ENCODE measurements at regions not wholly inside any gene's neighbourhood (a gene's known extent, or its start where the extent isn't known, plus 50 kb on each side); places are given as distances from the start of the nearest gene placed in this dataset.

- ChIA-PET RAD21 (ENCODE audit: low non-redundant PET in 1 of 2, low total read pairs in 2 of 2, uncharacterized antibody in 2 of 2, unreplicated experiment in 2 of 2) (no interaction called here), POLR2A (no interaction called here), CTCF (no interaction called here)
- Histone ChIP-seq H3K27me3 (ENCODE audit: insufficient read depth, low read length) (no peaks in the 10 kb centered on the region), H2AFZ (ENCODE audit: low read depth, low read length, poor library complexity, severe bottlenecking) (no peak overlapping the region), H3K27ac (ENCODE audit: low read depth, low read length) (no peak overlapping the region), H4K20me1 (ENCODE audit: insufficient read depth) (no peaks in the 10 kb centered on the region), H3K4me1 (ENCODE audit: control insufficient read depth in 1 of 2, insufficient read depth in 2 of 2, low read length in 2 of 2) (no peaks in the 10 kb centered on the region), H3K9ac (ENCODE audit: low read length) (no peak overlapping the region), H3K9me3 (ENCODE audit: control insufficient read depth in 1 of 2, insufficient read depth in 1 of 2, low read depth in 1 of 2, low read length in 2 of 2) (peaks cover 8 to 16% of the 10 kb centered on the region in 2 experiments; a peak in 2 of 4 replicates), H3K4me3 (replicated peaks in 1 of 2; ENCODE audit: low read depth in 1 of 2, low read length in 2 of 2) (no peak overlapping the region), H3K79me2 (ENCODE audit: insufficient read depth, low read length) (no peaks in the 10 kb centered on the region), H3K4me2 (ENCODE audit: low read length) (no peak overlapping the region), H3K36me3 (ENCODE audit: control insufficient read depth in 1 of 2, insufficient read depth in 2 of 2, low read length in 2 of 2) (no peaks in the 10 kb centered on the region), H3K9me2 (ENCODE audit: insufficient read depth) (no peaks in the 10 kb centered on the region)
- intact Hi-C loops (cut with micrococcal nuclease): no loop called here
- TF ChIP-seq ATF3 (IDR thresholded peaks at IDR 0.05) (no peak), RAD21 (IDR thresholded peaks at IDR 0.05; ENCODE audit: low read depth) (no peak), MAX (IDR thresholded peaks at IDR 0.05) (no peak), ZNF274 (IDR thresholded peaks at IDR 0.05; ENCODE audit: low read depth, low read length) (no peak), REST (IDR thresholded peaks at IDR 0.05; ENCODE audit: low read depth) (no peak), ELF1 (IDR thresholded peaks at IDR 0.05; ENCODE audit: borderline replicate concordance, low read depth) (no peak), POLR2A (IDR thresholded peaks at IDR 0.05; ENCODE audit: borderline replicate concordance, extremely low read depth, insufficient read depth, insufficient read length) (no peak), CEBPB (IDR thresholded peaks at IDR 0.05; ENCODE audit: low read depth) (no peak)
- TF ChIP-seq, protein P1, sequence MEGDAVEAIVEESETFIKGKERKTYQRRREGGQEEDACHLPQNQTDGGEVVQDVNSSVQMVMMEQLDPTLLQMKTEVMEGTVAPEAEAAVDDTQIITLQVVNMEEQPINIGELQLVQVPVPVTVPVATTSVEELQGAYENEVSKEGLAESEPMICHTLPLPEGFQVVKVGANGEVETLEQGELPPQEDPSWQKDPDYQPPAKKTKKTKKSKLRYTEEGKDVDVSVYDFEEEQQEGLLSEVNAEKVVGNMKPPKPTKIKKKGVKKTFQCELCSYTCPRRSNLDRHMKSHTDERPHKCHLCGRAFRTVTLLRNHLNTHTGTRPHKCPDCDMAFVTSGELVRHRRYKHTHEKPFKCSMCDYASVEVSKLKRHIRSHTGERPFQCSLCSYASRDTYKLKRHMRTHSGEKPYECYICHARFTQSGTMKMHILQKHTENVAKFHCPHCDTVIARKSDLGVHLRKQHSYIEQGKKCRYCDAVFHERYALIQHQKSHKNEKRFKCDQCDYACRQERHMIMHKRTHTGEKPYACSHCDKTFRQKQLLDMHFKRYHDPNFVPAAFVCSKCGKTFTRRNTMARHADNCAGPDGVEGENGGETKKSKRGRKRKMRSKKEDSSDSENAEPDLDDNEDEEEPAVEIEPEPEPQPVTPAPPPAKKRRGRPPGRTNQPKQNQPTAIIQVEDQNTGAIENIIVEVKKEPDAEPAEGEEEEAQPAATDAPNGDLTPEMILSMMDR (IDR thresholded peaks at IDR 0.05 in 2 of 3, conservative IDR thresholded peaks at IDR 0.05 in 1 of 3; ENCODE audit: borderline replicate concordance in 1 of 3, insufficient read depth in 1 of 3, low read depth in 2 of 3, low read length in 2 of 3): no peak
- ATAC-seq (no peak), DNase-seq (ENCODE audit: low read depth, low spot score) (no peak)
- no TSS peak for BruUV-seq (replicated peaks)
Measured at GRCh38 chr18:44324361-44324760, 356.3 kb upstream of the SETBP1 start.

Measured in HCT116 (cell line).